Activated B cell treated with CpG ODN at 0.5 μM for 24 hours (primary cell): ENCODE measurements at regions not wholly inside any gene's neighbourhood (a gene's known extent, or its start where the extent isn't known, plus 50 kb on each side); places are given as distances from the start of the nearest gene placed in this dataset.

Experiments
- ATAC-seq: fragments of 200-7000 bp; cut with Tn5 transposase; one replicate; pipeline ENCODE4 v1.10.0; 2021; ENCODE audit warnings: low read depth, mild to moderate bottlenecking, moderate library complexity
- CTCF ChIA-PET: fragments of 350-600 bp; sonication (Branson Sonifier 250); formaldehyde crosslinking; loops from one replicate; lab custom pipeline; 2021; ENCODE audit warnings: antibody characterized with exemption; lab: Charles Lee
- POLR2A ChIA-PET: fragments of 350-600 bp; sonication (Branson Sonifier 250); formaldehyde crosslinking; loops from one replicate; lab custom pipeline; 2021; ENCODE audit warnings: antibody characterized with exemption; lab: Charles Lee
- DNase-seq: peaks from one replicate; pipeline ENCODE4 v3.0.0; 2022
- H3K27ac Mint-ChIP-seq: one replicate; pipeline ENCODE4 v1.8.0; 2020; ENCODE audit warnings: mixed read lengths
- H3K27me3 Mint-ChIP-seq: one replicate; pipeline ENCODE4 v1.8.0; 2021; ENCODE audit warnings: mixed read lengths
- H3K36me3 Mint-ChIP-seq: one replicate; pipeline ENCODE4 v1.8.0; 2021; ENCODE audit warnings: low read depth, mixed read lengths
- H3K4me1 Mint-ChIP-seq: one replicate; pipeline ENCODE4 v1.8.0; 2021; ENCODE audit warnings: mixed read lengths
- H3K4me3 Mint-ChIP-seq: one replicate; pipeline ENCODE4 v1.8.0; 2020; ENCODE audit warnings: mild to moderate bottlenecking, mixed read lengths
- H3K9me3 Mint-ChIP-seq: one replicate; pipeline ENCODE4 v1.8.0; 2020; ENCODE audit warnings: mixed read lengths
- intact Hi-C: fragments of 100-400 bp; cut with micrococcal nuclease; formaldehyde crosslinking; loops from one replicate; pipeline ENCODE4 v1.15.1; 2024
- TF ChIP-seq, protein P1 (sequence below): fragments of 200-600 bp; IDR thresholded peaks from one replicate; pipeline ENCODE4 v1.8.0; 2022; ENCODE audit warnings: antibody characterized with exemption, mild to moderate bottlenecking

DNA sequence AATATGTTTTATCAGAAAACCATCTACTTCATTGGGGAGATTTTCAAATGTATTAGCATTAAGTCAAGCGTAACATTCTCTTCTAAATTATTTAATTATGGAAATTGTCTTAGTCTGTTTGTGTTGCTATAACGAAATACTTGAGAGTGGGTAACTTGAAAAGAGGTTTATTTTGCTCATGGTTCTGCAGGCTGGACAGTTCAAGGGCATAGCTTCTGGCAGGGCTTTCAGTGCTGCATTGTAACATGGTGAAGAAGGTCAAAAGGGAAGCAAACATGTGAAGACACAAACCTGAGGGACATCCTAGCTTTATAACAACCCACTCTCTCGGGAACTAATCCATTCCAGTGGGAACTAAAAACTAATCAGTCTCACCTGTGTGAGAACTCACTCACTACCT, 84.3 kb upstream of the TMPO start:
- POLR2A ChIA-PET, result no interaction called here
- peaks cover 17% of the 10 kb centered on the region for H3K27me3 Mint-ChIP-seq

DNA sequence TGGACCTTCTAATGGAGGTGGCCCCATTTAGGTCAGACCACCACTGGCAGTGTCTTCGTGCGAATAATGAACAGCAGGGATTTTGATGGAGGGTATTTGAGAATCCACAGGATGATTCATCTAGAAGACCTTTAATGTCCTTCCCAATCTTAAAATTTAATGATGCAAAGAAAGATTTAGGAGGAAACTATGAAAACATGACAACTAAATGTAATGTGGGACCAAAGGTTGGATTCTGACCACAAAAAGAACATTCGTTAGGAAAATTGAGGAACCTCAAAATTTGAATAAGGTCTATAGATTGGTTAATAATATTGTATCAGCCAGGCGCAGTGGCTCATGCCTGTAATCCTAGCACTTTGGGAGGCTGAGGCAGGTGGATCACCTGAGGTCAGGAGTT, 78.2 kb upstream of the TMPO start:
- Mint-ChIP-seq H3K27me3 (peaks cover 42% of the 10 kb centered on the region), H3K36me3 (peaks cover 3% of the 10 kb centered on the region), H3K4me3 (no peak overlapping the region), H3K4me1 (no peaks in the 10 kb centered on the region), H3K9me3 (peaks cover 7% of the 10 kb centered on the region), H3K27ac (no peak overlapping the region)
- ChIA-PET POLR2A (no interaction called here), CTCF (interaction anchor here (1.4 kb wide), 1 partner anchor 13 kb away, joined by 3 read pairs; no protein-coding TSS in a partner anchor)
- TF ChIP-seq, protein P1, sequence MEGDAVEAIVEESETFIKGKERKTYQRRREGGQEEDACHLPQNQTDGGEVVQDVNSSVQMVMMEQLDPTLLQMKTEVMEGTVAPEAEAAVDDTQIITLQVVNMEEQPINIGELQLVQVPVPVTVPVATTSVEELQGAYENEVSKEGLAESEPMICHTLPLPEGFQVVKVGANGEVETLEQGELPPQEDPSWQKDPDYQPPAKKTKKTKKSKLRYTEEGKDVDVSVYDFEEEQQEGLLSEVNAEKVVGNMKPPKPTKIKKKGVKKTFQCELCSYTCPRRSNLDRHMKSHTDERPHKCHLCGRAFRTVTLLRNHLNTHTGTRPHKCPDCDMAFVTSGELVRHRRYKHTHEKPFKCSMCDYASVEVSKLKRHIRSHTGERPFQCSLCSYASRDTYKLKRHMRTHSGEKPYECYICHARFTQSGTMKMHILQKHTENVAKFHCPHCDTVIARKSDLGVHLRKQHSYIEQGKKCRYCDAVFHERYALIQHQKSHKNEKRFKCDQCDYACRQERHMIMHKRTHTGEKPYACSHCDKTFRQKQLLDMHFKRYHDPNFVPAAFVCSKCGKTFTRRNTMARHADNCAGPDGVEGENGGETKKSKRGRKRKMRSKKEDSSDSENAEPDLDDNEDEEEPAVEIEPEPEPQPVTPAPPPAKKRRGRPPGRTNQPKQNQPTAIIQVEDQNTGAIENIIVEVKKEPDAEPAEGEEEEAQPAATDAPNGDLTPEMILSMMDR, result no peak
- DNase-seq (no peak), ATAC-seq (no peak)
- intact Hi-C loops, result no loop called here

More for the DNA sequence above, 84.3 kb upstream of the TMPO start:
- peaks cover 3% of the 10 kb centered on the region for H3K36me3 Mint-ChIP-seq
- TF ChIP-seq, protein P1, result no peak
- H3K4me3 Mint-ChIP-seq, result no peak overlapping the region
- H3K9me3 Mint-ChIP-seq, result peaks cover 7% of the 10 kb centered on the region
- no peak for DNase-seq
- CTCF ChIA-PET, result no interaction called here
- intact Hi-C loops, result no loop called here
- H3K27ac Mint-ChIP-seq, result no peak overlapping the region
- no peak for ATAC-seq
- H3K4me1 Mint-ChIP-seq, result no peaks in the 10 kb centered on the region

DNA sequence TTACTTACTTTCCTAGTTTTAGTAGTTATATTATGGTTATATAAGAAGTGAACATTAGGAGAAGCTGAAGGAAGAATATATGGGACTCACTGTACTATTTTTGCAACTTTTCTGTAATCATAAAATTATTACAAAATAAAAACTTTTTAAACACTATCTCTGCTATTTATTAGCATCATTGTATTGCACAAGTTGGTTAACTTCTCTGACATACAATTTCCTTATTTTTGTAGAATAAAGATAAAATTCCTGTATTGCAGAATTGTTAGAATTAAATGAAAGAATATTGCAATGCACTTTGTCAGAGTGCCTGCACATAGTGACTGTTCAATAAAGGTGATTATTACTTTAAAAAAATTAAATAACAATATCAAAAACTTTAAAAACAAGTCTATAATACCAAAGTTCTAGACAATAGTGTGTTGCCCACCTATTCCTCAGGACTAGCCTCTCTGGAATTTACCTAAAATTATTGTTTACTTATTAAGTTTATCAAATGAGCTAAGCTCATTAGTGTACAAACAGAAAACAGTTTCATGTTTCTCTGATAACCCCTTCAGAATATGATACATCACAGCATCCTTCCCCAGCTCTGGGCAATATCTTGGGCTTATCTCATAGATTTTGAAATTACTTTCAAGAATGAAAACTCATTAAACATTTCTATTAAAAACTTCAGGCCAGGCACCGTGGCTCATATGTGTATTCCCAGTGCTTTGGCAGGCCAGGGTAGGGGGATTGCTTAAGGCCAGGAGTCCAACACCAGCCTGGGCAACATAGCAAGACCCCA, 77.4 kb upstream of the TMPO start:
- H3K27ac Mint-ChIP-seq, result no peak overlapping the region
- ATAC-seq (no peak), DNase-seq (no peak)
- ChIA-PET POLR2A (no interaction called here), CTCF (interaction anchor here (1.4 kb wide), 1 partner anchor 14 kb away, joined by 3 read pairs; no protein-coding TSS in a partner anchor)
- peaks cover 3% of the 10 kb centered on the region for H3K36me3 Mint-ChIP-seq
- intact Hi-C loops, result no loop called here
- H3K9me3 Mint-ChIP-seq, result peaks cover 7% of the 10 kb centered on the region
- H3K4me3 Mint-ChIP-seq, result no peak overlapping the region
- H3K27me3 Mint-ChIP-seq, result peaks cover 45% of the 10 kb centered on the region
- no peaks in the 10 kb centered on the region for H3K4me1 Mint-ChIP-seq
- TF ChIP-seq, protein P1, result no peak

DNA sequence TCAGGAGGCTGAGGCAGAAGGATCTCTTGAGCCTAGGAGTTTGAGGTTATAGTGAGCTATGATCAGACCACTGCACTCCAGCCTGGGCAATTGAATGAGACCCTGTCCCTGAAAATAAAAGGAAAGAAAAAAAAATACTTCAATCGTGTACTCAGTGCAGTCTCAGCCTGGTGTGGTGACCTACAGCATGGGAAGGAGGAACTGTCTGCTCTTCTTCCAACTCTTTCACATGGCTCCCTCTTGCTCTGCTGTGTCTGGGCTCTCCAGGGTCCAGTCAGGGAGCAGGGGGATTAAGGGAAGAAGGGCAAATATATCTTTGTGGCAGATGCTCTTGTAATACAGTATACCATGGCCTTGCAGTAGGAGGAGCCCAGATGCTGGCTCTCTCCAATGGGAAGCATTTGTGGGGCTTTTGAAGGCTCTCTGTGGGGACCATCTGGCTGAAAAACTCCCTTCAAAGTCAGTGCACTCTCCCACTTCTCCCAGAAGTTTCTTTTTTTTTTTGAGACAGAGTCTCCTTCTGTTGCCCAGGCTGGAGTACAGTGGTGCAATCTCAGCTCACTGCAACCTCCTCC, 76.6 kb upstream of the TMPO start:
- Mint-ChIP-seq H3K9me3 (peaks cover 7% of the 10 kb centered on the region), H3K36me3 (peaks cover 3% of the 10 kb centered on the region), H3K27ac (no peak overlapping the region), H3K4me3 (no peak overlapping the region), H3K27me3 (peaks cover 42% of the 10 kb centered on the region), H3K4me1 (no peaks in the 10 kb centered on the region)
- TF ChIP-seq, protein P1, result no peak
- ChIA-PET CTCF (interaction anchor here (1.4 kb wide), 1 partner anchor 15 kb away, joined by 3 read pairs; no protein-coding TSS in a partner anchor), POLR2A (no interaction called here)
- intact Hi-C loops, result no loop called here
- no peak for DNase-seq
- ATAC-seq, result no peak

DNA sequence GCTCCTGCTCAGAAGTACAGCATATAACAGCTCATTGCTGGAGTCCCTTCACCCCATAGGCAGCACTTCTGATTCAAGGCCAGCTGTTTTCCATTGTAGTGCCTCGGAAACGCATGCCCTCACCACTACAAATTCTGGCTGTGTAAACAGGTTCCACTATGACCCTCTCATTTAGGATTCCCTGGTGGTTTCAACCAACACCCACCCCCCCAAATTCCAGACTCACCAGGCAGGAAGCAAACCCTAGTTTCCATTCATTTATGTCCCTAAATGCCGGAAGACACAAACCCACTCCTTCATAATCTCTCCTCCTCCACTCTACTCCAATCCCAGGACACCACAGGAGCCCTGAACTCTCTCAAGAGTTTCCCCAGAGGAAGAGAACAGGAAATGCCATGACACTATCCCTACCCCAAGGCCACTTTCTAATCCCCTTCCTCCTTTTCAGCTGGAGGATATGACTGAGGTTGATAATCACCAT, 75.9 kb upstream of the TMPO start:
- H3K27ac Mint-ChIP-seq, result no peak overlapping the region
- ATAC-seq (no peak), DNase-seq (no peak)
- ChIA-PET POLR2A (no interaction called here), CTCF (no interaction called here)
- intact Hi-C loops, result no loop called here
- peaks cover 3% of the 10 kb centered on the region for H3K36me3 Mint-ChIP-seq
- TF ChIP-seq, protein P1, result no peak
- H3K27me3 Mint-ChIP-seq, result peaks cover 47% of the 10 kb centered on the region
- H3K9me3 Mint-ChIP-seq, result peaks cover 7% of the 10 kb centered on the region
- H3K4me1 Mint-ChIP-seq, result no peaks in the 10 kb centered on the region
- H3K4me3 Mint-ChIP-seq, result no peak overlapping the region
